Hematopoietic multipotent progenitor cell treated with erythropoietin and hydrocortisone succinate and interleukin-3 and kit ligand, for 8 days (in vitro differentiated cells): ENCODE measurements at regions not wholly inside any gene's neighbourhood (a gene's known extent, or its start where the extent isn't known, plus 50 kb on each side); places are given as distances from the start of the nearest gene placed in this dataset.
"Not testable (repeated sequence)": the region's sequence is repeated elsewhere in the genome, so short reads cannot be mapped to it uniquely, and the experiment has no call there.

Experiments used
- DNase-seq: peaks from one replicate; pipeline ENCODE4 v3.0.0-alpha.2; 2015

- no peak for DNase-seq
Measured at GRCh38 chr4:141463678-141464077, 172.7 kb upstream of the IL15 start.

GRCh38 chr4:141464366-141464765 is 172.0 kb upstream of the IL15 start:
- peak; percentile 37 for DNase-seq

- DNase-seq = no peak
Measured at GRCh38 chr4:141465171-141465570, 171.2 kb upstream of the IL15 start.

- DNase-seq = no peak
Measured at GRCh38 chr4:141467225-141467624, 169.2 kb upstream of the IL15 start.

GRCh38 chr4:141469392-141469791 is 167.0 kb upstream of the IL15 start:
- no peak for DNase-seq

GRCh38 chr4:141473026-141473540 is 163.3 kb upstream of the IL15 start:
- no peak for DNase-seq

- DNase-seq = no peak
Measured at GRCh38 chr4:141473952-141474351, 162.4 kb upstream of the IL15 start.

GRCh38 chr4:141480950-141481349 is 155.4 kb upstream of the IL15 start:
- DNase-seq = no peak

- not testable (repeated sequence) for DNase-seq
Measured at GRCh38 chr4:141484298-141484697, 152.1 kb upstream of the IL15 start.

- DNase-seq = no peak
Measured at GRCh38 chr4:141486375-141486997, 149.9 kb upstream of the IL15 start.

- DNase-seq = no peak
Measured at GRCh38 chr4:141497627-141498026, 138.8 kb upstream of the IL15 start.

GRCh38 chr4:141499261-141499853 is 137.0 kb upstream of the IL15 start:
- no peak for DNase-seq

- DNase-seq = no peak
Measured at GRCh38 chr4:141501395-141501794, 135.0 kb upstream of the IL15 start.

- no peak for DNase-seq
Measured at GRCh38 chr4:141501931-141502330, 134.5 kb upstream of the IL15 start.

GRCh38 chr4:141502755-141503154 is 133.6 kb upstream of the IL15 start:
- no peak for DNase-seq

- DNase-seq = no peak
Measured at GRCh38 chr4:141503260-141503659, 133.1 kb upstream of the IL15 start.

GRCh38 chr4:141511055-141511454 is 125.3 kb upstream of the IL15 start:
- no peak for DNase-seq

GRCh38 chr4:141513866-141514265 is 122.5 kb upstream of the IL15 start:
- DNase-seq = no peak

- no peak for DNase-seq
Measured at GRCh38 chr4:141518222-141518621, 118.2 kb upstream of the IL15 start.

GRCh38 chr4:141524116-141524515 is 112.3 kb upstream of the IL15 start:
- DNase-seq = no peak

- no peak for DNase-seq
Measured at GRCh38 chr4:141524841-141525240, 111.5 kb upstream of the IL15 start.

GRCh38 chr4:141530627-141531026 is 105.8 kb upstream of the IL15 start:
- DNase-seq = no peak

GRCh38 chr4:141534985-141535384 is 101.4 kb upstream of the IL15 start:
- DNase-seq = no peak

- DNase-seq = no peak
Measured at GRCh38 chr4:141538001-141538400, 98.4 kb upstream of the IL15 start.

- no peak for DNase-seq
Measured at GRCh38 chr4:141540643-141541042, 95.7 kb upstream of the IL15 start.
